LNCAP (cell line): ENCODE measurements at regions not wholly inside any gene's neighbourhood (a gene's known extent, or its start where the extent isn't known, plus 50 kb on each side); places are given as distances from the start of the nearest gene placed in this dataset.

Source experiments
- TF ChIP-seq, protein P1 (sequence below): fragments of 450-650 bp; IDR thresholded peaks from 2 replicates; pipeline ENCODE4 v1.5.1; 2017; ENCODE audit warnings: mild to moderate bottlenecking

DNA sequence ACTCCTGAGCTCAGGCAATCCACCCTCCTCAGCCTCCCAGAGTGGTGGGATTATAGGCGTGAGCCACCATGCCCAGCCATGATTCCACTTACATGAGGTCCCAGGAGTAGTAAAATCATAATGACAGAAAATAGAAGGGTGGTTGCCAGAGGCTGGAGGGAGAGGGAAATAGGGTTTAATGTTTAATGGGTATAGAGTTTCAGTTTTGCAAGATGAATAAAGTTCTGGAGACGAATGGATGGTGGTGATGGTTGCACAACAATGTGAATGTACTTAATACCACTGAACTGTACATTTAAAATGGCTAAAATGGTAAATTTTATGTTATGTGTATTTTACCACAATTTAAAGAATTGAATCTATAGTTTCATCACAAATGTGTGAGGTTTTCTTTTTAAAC is 146.5 kb upstream of the ABCA1 start:
- TF ChIP-seq, protein P1, sequence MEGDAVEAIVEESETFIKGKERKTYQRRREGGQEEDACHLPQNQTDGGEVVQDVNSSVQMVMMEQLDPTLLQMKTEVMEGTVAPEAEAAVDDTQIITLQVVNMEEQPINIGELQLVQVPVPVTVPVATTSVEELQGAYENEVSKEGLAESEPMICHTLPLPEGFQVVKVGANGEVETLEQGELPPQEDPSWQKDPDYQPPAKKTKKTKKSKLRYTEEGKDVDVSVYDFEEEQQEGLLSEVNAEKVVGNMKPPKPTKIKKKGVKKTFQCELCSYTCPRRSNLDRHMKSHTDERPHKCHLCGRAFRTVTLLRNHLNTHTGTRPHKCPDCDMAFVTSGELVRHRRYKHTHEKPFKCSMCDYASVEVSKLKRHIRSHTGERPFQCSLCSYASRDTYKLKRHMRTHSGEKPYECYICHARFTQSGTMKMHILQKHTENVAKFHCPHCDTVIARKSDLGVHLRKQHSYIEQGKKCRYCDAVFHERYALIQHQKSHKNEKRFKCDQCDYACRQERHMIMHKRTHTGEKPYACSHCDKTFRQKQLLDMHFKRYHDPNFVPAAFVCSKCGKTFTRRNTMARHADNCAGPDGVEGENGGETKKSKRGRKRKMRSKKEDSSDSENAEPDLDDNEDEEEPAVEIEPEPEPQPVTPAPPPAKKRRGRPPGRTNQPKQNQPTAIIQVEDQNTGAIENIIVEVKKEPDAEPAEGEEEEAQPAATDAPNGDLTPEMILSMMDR = no peak

DNA sequence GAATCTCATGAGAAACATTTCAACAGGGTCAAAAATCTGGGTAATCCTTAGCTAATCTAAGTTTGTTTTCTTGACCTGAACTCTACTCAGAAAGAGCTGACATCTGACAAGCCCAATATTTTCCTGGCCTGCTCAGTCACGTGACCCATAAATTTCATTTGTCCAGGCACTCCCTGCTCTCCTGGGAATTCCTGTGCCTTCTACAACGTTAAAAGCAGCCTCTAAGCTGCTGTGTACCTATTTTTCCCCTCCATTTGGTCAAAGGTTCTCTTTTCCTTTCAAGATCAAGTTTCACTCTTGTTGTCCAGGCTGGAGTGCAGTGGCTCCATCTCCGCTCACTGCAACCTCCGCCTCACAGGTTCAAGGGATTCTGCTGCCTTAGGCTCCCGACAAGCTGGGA is 148.8 kb upstream of the ABCA1 start:
- TF ChIP-seq, protein P1 = no peak

DNA sequence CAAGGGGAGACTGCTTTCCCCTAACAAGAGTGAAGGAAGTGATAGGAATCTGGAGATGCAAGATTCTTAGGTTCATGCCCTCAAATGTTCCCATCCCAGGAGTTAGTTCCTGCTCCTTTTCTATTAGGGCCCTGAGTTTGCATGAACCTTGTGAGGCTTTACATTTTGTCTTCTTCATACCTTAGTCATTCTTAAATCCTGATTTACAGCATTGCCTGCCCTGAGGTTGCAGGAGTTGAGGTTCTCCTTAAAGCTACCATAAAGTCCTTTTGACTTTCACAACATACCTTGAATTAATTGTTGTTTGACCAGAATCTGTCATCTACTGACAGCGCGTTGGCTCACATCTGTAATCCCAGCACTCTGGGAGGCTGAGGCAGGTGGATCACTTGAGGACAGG is 151.5 kb upstream of the ABCA1 start:
- TF ChIP-seq, protein P1 = no peak

- TF ChIP-seq, protein P1 = no peak
Measured at GRCh38 chr9:105082843-105083242, 154.9 kb upstream of the ABCA1 start.

DNA sequence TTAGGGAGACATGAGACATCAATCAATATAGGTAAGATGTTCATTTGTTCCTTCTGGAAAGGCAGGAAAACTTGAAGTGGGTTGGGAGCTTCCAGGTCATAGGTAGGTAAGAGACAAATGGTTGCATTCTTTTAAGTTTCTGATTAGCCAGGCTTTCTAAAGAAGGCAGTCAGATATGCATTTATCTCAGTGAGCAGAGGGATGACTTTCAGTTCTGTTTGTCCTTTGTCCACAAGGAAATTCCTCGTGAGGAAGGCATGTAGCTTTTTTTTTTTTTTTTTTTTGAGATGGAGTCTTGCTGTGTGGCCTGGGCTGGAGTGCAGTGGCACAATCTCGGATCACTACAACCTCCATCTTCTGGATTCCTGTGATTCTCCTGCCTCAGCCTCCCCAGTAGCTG is 155.3 kb upstream of the ABCA1 start:
- TF ChIP-seq, protein P1 = no peak

DNA sequence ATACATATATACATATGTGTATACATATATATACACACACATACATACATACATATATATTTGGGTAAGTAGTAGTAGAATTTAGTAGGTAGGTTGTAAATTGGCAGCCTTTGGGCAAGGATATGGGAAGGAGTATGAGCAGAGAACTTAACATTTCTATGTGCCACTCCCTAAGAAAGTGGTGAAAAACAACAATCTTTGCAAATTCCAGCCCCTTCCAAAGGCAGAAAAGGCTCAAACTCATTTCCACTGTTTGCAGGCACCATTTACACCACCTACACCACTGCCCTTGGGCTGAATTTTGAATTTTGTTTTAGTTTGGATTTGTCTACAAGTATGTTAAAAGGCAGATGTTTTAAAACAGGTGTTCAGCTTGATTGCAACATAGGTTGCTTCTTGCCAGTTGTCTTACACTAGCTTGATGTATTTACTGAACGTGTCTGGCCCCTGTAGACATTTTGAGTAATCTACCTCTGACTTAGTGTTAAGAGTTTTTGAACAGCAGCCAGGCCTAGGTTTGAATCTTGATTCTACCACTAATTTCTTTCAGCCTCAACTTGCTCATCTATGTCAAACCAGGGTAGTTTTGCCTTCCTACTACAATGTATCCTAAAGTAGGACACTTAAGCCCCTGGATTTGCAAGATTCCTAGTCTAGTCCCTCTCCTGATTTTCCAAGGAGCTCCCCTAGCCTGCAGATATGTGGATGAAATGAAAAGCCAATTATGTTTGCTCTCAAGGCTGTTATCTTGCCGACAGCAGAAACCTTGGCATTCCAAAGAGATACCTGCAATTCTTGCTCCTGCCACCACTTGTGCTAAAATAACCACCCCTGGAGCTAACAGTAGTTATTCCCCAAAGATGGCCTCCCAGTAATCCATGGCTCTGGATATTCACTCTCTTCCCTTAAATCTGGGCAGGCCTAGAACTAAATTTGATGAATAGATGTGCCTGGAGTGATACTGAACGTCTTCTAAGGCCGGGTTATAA is 156.2 kb upstream of the SLC44A1 start:
- TF ChIP-seq, protein P1 = no peak

- TF ChIP-seq, protein P1 = no peak
Measured at GRCh38 chr9:105089874-105090273, 154.6 kb upstream of the SLC44A1 start.
